OCI-M2 (cell line): ENCODE measurements at regions not wholly inside any gene's neighbourhood (a gene's known extent, or its start where the extent isn't known, plus 50 kb on each side); places are given as distances from the start of the nearest gene placed in this dataset.
"Not testable (repeated sequence)": the region's sequence is repeated elsewhere in the genome, so short reads cannot be mapped to it uniquely, and the experiment has no call there.

Source experiments
- DNase-seq: peaks from one replicate; lab custom pipeline; 2025; ENCODE audit not compliant: unreplicated experiment; lab: John Stamatoyannopoulos, UW

GRCh38 chr11:87878373-87878825 is 296.8 kb downstream of the RAB38 start:
- DNase-seq, result no peak

- DNase-seq, result no peak
Measured at GRCh38 chr11:87871056-87871455, 304.2 kb downstream of the RAB38 start.

DNA sequence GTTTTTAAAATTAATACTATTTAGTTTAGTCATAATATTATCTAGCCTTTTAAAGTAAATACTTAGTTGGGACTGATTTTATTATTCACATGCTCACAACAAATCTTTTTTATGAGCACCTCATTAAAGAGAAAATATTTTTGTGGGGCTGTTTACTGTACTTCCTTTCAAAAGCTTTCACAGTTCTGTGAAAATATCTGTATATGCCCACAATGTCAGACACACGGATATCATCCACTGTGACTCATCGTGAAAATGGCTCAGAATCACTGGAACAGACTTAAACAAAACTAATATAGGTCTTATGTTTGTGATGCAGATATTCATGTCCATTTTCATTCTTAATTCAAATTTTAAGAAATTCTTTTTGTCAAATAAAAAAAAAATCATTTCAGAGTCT is 305.2 kb downstream of the RAB38 start:
- DNase-seq, result no peak

- DNase-seq, result no peak
Measured at GRCh38 chr11:87866951-87867350, 308.3 kb downstream of the RAB38 start.

GRCh38 chr11:87861030-87861429 is 314.2 kb downstream of the RAB38 start:
- DNase-seq, result no peak

DNA sequence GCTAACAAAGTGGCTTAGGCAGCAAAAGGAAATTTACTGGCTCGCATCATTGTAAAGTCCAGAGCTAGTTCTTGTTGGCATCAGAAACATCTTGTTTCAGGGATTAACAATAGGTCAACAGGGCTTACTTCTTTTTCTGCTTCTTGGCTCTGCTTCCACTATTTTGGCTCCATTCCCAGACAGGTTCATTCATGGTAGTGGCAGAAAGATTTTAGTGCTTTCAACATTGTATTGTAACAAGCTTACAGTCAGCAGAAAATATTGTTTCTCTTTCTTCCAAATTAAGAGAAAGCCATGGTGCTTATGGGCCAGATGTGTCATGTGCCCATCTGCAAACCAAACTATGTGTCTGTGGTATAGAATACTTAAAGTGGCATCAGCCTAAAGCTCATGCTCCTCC is 315.6 kb downstream of the RAB38 start:
- no peak for DNase-seq

- DNase-seq, result no peak
Measured at GRCh38 chr11:87851827-87852226, 323.4 kb downstream of the RAB38 start.

DNA sequence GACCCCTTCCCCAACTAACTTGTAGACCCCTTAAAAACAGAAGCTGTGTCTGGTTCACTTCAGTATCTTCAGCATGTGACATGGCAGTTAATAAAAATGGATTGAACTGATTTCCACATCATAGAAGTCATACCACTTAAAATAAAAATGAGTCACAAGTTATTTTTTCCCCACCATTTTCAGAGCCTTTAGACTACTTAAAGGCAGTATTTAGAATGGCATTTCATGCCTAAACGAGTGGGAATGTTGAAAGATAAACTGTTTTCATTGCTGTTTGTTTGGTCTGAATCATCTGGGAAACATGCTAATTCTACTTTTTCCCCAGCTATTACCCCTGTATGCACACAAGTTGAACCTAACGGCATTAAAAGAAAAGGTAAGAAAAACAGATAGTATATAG is 324.0 kb downstream of the RAB38 start:
- no peak for DNase-seq

DNA sequence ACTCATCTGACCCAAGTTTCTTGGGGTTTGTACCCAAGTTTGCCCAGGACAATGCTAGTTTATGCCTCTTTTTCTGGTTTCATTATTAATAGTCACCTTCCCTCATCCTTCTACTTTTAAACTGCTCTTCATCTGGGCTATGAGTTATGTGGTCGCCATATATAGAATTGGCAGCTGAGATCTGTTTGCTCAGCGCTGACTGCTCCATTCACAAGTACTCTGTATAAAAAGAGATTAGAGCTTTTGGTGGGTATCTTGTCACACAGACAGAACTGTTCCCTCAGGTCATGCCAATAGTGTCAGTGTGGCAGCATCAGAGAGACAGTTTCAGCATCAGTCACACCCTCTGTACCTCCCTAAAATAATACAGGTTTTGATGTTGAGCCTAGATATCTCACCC is 326.0 kb downstream of the RAB38 start:
- DNase-seq, result no peak

- no peak for DNase-seq
Measured at GRCh38 chr11:87840786-87841185, 334.5 kb downstream of the RAB38 start.

- no peak for DNase-seq
Measured at GRCh38 chr11:87832211-87832610, 343.0 kb downstream of the RAB38 start.

- no peak for DNase-seq
Measured at GRCh38 chr11:87820011-87820410, 355.2 kb downstream of the RAB38 start.

GRCh38 chr11:87819151-87819550 is 356.1 kb downstream of the RAB38 start:
- no peak for DNase-seq

- no peak for DNase-seq
Measured at GRCh38 chr11:87812571-87813365, 362.5 kb downstream of the RAB38 start.

DNA sequence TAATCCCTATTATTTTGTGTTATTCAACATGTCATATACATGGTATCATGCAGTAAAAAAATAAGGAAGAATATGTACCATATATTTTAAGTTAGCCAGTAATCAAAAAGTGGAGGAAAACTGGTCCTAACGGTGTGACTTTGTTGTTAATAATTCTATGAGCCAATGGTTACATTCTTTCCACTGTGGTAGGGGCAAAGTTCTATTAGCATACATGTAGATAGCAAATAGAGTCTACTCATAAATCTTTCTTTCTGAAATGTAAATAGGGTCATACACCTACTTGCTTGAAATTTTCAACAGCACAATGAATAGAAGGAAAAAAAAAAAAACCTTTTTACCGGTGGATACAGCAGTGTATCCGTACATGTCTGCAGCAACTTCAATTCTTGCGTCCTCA is 364.8 kb downstream of the RAB38 start:
- DNase-seq, result no peak

DNA sequence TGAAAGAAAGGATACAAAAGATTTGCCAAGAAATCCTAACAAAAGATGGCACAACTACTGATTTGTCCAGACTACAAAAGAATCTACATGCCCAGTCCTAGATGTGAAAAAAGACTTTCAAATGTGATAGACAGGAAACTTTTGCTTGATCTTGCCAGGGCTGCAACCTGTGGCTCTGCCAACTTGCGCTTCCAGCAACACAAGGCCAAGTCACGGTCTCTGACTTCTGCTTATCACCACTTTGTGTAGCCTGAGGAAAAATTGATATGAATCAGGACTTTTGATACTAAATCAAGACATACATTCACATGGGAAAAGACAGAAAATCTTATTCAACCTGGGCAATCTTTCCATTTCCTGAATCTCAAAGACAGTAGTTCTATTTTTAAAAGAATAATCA is 366.0 kb downstream of the RAB38 start:
- no peak for DNase-seq

DNA sequence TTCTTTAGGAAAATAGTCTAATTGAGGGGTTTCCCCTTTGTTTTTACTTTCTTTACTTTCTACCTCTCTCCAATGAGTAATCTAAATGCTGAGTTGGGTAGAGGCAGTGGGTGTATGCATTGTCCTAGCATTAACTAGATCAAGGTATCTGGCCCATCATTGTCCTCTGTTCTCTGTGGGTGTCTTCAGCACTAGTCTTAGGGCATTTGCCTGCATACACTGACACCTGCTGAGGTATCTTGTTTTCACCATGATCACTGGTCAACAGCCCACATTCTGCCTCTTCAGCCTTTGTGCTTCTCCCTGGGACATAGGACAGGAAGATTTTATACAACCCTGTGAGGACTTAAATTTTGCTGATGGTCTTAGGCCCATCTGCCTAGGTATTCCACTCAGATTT is 371.1 kb downstream of the RAB38 start:
- DNase-seq, result no peak

GRCh38 chr11:87803748-87804147 is 371.5 kb downstream of the RAB38 start:
- DNase-seq, result no peak

- DNase-seq, result not testable (repeated sequence)
Measured at GRCh38 chr11:87784862-87785261, 390.4 kb downstream of the RAB38 start.

GRCh38 chr11:87780068-87780413 is 395.2 kb downstream of the RAB38 start:
- no peak for DNase-seq

DNA sequence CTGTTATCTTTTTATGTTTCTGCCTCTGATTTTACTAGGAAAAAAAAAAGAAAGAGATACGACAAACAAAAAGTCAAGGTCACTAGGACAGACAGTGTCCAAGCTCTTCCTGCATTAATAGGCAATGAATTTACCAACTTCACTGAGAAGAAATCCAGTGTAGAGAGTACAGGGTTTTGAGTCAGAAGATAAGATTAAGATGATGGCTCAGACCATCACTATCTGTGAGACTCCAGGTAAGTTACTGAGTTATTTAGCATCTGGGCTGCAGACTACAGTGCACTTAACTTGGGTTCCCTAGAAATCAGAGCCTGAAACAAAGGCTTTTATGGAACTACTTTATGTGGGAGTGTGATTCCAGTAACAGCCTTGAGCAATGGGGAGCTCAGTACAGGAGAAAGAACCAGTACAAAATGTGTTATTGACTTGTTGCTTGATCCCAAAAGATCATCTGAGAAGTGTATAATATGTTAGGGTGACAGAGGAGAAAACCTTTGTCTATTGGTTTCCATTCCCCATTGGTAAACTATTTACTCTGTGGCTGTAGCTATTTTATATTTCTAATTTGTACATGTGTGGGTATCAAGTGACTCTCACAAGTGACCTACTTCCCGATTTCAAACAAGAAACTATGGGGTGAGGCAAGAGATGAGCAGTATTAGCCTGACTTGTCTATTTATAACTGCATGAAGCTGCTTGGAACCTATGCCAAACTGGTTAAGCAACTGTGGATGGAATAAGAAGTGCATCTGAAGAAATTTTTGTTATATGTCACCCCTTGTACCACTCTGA is 395.8 kb downstream of the RAB38 start:
- DNase-seq, result no peak

GRCh38 chr11:87778357-87778756 is 396.9 kb downstream of the RAB38 start:
- DNase-seq, result no peak
